AG04449 (cell line): ENCODE measurements at regions not wholly inside any gene's neighbourhood (a gene's known extent, or its start where the extent isn't known, plus 50 kb on each side); places are given as distances from the start of the nearest gene placed in this dataset.

Experiments used
- CTCF ChIA-PET: fragments of 350-600 bp; formaldehyde crosslinking; extraction: SDS; loops from one replicate; lab custom pipeline; 2021; ENCODE audit warnings: antibody characterized with exemption; lab: Yijun Ruan, JAX
- POLR2A ChIA-PET: fragments of 400-600, 350-600 bp; formaldehyde crosslinking; extraction: SDS; loops from one replicate; lab custom pipeline; 2020; ENCODE audit warnings: antibody characterized with exemption, inconsistent platforms; lab: Yijun Ruan, JAX
- DNase-seq: peaks from one replicate; pipeline ENCODE4 v3.0.0-alpha.2; 2010; ENCODE audit warnings: low read depth, low spot score
- H3K4me3 ChIP-seq: 2 replicates; pipeline ENCODE4 v1.5.1; 2011; ENCODE audit warnings: low read depth, mild to moderate bottlenecking, control low read depth, low read length
- TF ChIP-seq, protein P1 (sequence below): IDR thresholded peaks from one replicate; pipeline ENCODE4 v1.5.1; 2011; ENCODE audit warnings: mild to moderate bottlenecking, moderate library complexity, low read length, control low read depth, inconsistent platforms; ENCODE audit not compliant: insufficient read depth; ENCODE audit errors: missing control alignments

DNA sequence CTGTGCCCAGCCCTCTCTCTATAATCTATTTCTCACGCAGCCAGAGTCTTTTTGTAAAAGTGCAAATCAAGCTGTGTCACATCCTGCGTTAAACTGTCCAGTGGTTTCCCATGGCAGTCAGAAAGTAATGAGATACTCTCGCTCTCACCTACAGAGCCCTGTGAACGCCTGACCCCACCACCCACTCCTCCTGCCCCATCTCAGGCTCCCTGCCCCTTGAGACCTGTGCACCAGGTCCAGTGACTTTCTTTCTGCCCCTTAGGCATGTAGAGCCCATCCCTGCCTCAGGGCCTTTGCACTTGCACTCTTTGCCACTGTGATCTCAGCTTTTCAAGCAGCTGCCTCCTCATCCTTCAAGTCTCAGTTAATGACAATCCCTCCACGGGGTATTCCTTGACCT, 58.3 kb upstream of the RASGRP1 start:
- CTCF ChIA-PET, result no interaction called here
- TF ChIP-seq, protein P1, sequence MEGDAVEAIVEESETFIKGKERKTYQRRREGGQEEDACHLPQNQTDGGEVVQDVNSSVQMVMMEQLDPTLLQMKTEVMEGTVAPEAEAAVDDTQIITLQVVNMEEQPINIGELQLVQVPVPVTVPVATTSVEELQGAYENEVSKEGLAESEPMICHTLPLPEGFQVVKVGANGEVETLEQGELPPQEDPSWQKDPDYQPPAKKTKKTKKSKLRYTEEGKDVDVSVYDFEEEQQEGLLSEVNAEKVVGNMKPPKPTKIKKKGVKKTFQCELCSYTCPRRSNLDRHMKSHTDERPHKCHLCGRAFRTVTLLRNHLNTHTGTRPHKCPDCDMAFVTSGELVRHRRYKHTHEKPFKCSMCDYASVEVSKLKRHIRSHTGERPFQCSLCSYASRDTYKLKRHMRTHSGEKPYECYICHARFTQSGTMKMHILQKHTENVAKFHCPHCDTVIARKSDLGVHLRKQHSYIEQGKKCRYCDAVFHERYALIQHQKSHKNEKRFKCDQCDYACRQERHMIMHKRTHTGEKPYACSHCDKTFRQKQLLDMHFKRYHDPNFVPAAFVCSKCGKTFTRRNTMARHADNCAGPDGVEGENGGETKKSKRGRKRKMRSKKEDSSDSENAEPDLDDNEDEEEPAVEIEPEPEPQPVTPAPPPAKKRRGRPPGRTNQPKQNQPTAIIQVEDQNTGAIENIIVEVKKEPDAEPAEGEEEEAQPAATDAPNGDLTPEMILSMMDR, result no peak

DNA sequence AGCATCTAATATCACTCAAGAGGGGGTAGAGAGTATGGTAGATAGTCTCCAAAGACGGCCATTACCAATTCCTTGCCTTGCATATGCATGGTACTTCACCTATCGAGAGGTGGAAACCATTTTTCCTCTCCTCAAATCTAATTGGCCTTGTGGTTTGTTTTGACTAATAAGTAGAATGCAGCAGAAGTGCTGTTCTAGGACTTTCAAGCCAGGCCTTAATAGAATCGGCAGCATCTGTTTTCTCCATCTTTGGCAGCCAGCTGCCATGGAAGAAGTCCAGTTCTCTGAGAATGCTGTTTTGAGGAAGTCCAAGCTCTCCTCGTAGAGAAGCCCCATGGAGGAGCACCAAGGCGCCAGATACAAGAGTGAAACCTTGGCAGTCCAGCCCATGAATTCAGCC, 59.1 kb upstream of the RASGRP1 start:
- CTCF ChIA-PET, result interaction anchor here (1.0 kb wide), 1 partner anchor 60 kb away, joined by 6 read pairs; the partner anchor contains the start of gene RASGRP1
- TF ChIP-seq, protein P1, result no peak
- no peak overlapping the region for H3K4me3 ChIP-seq
- POLR2A ChIA-PET, result no interaction called here
- no peak for DNase-seq

More for the DNA sequence above, 58.3 kb upstream of the RASGRP1 start:
- DNase-seq, result no peak
- POLR2A ChIA-PET, result no interaction called here
- no peak overlapping the region for H3K4me3 ChIP-seq

DNA sequence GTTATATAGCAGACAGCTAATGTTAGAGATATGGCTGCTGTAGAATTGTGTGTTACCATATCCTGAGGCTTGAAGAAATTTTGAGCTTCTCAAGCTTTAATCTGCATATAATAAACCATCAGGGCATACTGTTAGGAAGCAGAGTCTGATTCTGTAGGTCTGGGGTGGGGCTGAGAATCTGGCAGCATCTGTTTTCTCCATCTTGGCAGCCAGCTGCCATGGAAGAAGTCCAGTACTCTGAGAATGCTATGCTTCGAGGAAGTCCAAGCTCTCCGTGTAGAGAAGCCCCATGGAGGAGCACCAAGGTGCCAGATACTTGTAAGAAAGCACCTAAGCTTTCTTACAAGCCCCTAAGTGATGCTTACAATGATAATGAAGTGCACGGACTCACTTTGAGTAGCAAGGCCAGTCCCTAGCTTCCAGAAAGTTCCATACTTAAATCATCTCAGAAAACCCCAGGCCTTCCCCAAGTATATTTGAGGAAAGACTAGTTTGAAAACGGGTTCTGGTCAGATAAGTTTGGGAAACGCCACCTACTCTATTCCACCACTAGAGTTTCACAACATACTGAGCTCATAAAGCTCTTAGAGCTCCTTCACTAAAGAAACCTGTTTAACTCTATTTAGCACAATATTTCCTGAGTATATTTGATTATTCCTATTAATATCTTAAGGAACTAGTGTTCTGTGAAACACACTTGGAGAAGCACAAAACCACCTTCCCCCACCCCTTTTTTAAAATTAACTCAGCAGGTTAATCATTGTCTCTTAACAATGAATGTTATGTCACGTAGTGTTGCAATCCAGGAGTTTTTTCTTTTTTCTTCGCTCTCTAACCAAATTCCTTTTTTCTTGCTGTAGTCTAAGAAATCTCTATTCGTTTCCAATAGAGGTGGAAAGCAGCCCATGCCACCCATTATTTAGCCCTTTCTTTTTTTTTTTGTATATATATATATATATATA, 59.9 kb upstream of the RASGRP1 start:
- TF ChIP-seq, protein P1, result no peak
- no peak for DNase-seq
- POLR2A ChIA-PET, result no interaction called here
- CTCF ChIA-PET, result interaction anchor here (1.0 kb wide), 1 partner anchor 60 kb away, joined by 6 read pairs; the partner anchor contains the start of gene RASGRP1
- H3K4me3 ChIP-seq, result no peak overlapping the region

DNA sequence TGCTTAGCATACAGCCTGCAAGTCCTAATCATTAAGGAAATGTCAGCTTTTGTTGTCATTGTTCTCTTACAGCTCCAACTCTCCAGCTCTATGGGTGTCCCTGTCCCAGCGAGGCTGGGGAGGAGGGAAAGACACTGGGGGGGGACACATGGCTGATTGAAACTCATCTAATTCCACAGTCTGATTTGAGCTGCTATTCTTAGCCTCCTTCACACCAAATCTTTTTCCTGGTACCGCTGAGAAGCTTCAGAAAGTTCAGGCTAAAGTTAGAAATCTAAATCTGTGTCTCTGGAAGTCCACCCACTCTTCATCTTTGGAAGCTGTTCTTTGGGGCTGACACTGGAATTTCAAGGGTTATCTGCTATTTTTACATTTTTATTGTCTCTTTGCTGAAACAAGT, 61.3 kb upstream of the RASGRP1 start:
- POLR2A ChIA-PET, result no interaction called here
- TF ChIP-seq, protein P1, result no peak
- CTCF ChIA-PET, result interaction anchor here (0.8 to 1.8 kb wide), 3 partner anchors 8 to 630 kb away, joined by 3 to 6 read pairs (median 4); partner anchors contain the start of gene RASGRP1
- DNase-seq, result no peak
- no peak overlapping the region for H3K4me3 ChIP-seq

DNA sequence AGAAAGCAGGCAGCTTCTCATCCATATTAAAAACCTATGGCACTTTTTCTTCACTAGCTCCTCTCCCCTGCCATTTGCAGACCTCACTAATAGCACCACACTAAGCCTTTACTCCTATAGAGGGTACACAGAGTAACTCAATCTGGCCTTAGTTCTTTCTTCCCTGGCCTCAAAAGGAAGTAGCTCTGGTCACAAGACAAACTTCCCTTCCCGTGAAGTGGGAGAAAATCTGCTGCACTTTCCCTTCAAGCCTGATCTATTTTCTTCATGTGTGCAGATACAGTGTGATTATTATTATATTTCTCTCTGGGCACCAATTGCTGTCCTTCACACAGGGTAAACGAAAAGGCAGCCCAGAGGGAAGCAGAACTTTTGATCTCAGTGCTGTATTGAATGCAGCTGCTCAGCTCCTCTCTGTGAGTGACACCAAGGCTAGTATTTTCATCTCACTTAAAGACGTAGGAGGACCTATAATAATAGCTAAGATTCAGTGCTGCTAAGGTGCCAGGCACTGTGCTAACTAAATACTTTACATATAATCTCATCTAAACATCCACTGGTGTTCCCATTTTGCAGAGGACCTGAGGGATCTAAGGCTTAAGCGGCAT, 61.9 kb upstream of the RASGRP1 start:
- ChIA-PET CTCF (interaction anchor here (0.9 to 1.8 kb wide), 4 partner anchors 9 to 63 kb away, joined by 3 to 6 read pairs (median 4); partner anchors contain the start of gene RASGRP1), POLR2A (no interaction called here)
- TF ChIP-seq, protein P1, result no peak
- H3K4me3 ChIP-seq, result no peak overlapping the region
- no peak for DNase-seq
